Iris pigment epithelial cell (primary cell): ENCODE measurements at regions not wholly inside any gene's neighbourhood (a gene's known extent, or its start where the extent isn't known, plus 50 kb on each side); places are given as distances from the start of the nearest gene placed in this dataset.

Source experiments
- DNase-seq: peaks from one replicate; pipeline ENCODE4 v3.0.0-alpha.2; 2011; ENCODE audit warnings: low read depth

- no peak for DNase-seq
Observed at GRCh38 chr2:16817305-16818202, 151.9 kb upstream of the CYRIA start.

- no peak for DNase-seq
Observed at GRCh38 chr2:16816522-16816921, 150.9 kb upstream of the CYRIA start.

DNA sequence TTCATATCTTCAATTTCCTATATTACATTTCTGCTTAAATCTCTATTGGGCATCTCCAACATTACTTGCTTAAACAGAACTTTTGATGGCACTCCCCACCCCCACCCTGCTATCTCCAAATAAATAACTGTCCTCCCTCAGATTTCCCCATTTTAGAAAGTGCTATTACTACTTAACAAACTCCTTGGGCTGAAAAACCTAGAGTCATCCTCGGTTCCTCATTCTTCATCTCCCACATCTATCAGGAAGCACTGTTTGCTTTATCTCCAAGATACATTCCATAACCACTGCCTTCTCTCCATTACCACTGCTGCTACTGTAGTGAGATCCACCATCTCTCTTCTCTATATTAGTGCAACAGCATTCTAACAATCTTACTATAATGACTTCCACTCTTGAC, 150.4 kb upstream of the CYRIA start:
- DNase-seq: no peak

DNA sequence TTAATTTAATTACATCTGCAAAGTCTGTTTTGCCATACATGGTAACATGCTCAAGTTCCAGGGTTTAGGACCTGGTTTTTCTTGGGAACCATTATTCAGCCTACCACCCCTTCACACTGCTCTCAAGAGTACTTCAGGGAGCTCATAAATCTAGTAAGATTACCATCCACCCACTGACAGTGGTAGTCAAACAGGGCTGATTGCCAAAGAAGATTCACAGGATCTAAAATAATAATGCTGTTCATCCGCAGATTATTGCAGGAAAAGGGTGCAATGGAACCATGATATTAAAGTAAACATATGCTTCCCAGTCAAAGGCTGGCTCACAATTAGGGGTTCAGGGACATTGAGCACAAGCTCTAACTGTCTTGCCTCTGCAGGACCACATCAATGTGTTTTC, 148.0 kb upstream of the CYRIA start:
- DNase-seq: no peak

DNA sequence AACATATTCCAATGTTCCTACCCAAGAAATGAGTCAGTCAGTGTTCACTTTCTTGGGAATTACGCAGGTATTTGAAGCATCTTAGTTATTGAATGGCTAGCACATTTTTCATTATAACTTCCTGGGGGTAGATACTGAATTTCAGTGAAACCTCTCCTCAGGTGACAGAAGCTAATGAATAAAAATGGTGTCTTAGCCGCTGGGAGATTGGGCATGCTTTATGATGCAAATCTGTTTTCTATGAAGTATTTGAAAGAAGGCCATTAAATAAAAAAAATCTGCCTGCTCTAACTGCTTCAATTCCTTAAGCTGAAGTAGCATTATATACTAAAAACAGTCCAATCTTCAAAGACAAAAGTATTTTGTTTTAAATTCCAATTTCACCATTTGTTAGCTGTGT, 132.8 kb upstream of the CYRIA start:
- no peak for DNase-seq

DNA sequence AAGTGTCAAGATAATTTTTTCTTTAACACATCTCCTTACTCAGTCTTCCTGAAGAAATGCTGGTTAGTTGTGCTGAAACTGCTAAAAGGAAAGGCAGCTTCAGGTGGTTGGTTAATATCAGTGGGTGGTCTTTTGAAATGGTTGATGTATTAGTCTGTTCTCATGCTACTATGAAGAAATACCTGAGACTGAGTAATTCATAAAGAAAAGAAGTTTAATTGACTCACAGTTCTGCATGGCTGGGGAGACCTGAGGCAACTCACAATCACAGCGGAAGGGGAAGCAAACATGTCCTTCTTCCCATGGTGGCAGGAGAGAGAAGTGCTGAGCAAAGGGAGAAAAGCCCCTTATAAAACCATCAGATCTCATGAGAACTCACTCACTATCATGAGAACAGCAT, 125.9 kb upstream of the CYRIA start:
- DNase-seq: no peak

GRCh38 chr2:16785149-16785548, 119.5 kb upstream of the CYRIA start:
- no peak for DNase-seq

- no peak for DNase-seq
Observed at GRCh38 chr2:16784652-16785051, 119.0 kb upstream of the CYRIA start.

DNA sequence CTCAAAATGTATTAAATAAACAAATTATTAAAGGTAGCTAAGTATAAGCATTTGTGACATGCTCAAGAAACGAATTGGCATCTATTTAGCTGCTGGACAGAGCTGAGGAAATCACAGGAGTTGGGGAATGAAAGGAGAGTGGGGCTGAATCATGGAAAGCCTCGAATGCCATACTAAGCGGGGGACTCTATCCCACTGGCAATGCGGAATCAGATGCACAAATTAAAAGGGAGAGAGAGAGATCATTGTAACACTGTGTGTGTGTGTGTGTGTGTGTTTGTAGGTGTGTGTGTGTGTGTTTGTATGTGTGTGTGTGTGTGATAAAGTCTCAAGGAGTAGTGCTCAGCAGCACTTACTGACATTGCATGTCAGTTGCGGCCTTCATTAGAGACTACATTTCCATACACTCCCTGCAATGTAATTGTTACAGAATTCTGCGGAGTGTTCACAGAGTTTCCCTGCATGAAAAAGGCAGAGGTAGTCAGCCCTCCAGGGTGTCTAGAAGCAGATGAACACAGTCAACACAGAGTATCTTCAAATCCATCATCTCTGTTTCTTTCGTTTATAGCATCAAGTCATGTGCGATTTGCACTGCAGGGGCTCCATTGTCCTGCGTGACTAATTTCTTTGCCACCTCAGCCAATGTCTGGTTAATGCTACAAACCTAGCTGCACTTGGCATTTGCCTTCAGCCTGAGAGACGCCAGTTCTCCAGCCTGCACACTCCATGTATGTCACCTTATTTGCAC, 111.7 kb upstream of the CYRIA start:
- DNase-seq: no peak

- no peak for DNase-seq
Observed at GRCh38 chr2:16775899-16776231, 110.2 kb upstream of the CYRIA start.

DNA sequence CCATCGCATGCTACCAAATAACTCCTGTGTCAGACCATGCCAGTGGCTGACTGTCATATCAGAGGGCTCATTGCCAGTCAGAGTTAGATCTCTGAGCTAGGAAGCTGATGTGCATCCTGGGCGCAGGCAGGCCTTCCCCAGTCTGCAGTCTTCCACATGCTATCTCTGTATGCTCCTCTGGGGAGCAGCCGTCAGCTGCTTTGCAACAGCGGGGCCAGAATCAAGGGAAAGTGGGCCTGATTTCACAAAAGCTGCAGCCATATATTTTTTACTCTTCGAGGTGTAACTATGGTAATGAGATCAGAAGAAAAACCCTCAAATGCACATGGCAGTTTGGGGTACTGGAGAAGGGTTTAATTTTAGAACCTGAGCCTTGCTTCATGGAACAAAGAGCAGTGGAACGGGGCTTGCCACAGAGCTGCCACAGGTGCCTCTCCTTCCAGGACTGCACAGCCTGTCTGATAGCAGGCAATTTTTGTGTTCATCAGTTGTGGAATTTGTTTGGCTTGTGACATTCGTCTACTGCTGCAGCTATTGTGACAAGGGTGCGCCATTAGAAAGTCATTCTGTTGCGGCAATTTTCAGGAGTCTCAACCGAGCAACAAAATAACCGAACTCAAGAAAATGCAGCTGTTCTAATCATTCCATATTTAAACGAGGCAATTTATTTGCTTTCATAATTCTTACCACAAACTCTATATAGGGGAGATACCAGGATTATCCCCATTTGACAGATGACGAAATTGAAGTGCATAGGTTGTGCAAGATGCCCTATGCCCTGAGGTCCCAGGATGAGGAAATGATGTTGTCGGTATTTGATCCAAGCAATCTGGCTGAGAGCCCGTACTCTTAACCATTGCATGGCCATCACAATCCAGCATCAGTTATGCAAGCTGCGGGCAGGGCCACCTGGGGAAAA, 109.6 kb upstream of the CYRIA start:
- DNase-seq: peak; percentile 46

GRCh38 chr2:16774091-16774490, 108.5 kb upstream of the CYRIA start:
- peak; percentile 23 for DNase-seq

GRCh38 chr2:16773080-16773713, 107.6 kb upstream of the CYRIA start:
- DNase-seq: peak; percentile 59

DNA sequence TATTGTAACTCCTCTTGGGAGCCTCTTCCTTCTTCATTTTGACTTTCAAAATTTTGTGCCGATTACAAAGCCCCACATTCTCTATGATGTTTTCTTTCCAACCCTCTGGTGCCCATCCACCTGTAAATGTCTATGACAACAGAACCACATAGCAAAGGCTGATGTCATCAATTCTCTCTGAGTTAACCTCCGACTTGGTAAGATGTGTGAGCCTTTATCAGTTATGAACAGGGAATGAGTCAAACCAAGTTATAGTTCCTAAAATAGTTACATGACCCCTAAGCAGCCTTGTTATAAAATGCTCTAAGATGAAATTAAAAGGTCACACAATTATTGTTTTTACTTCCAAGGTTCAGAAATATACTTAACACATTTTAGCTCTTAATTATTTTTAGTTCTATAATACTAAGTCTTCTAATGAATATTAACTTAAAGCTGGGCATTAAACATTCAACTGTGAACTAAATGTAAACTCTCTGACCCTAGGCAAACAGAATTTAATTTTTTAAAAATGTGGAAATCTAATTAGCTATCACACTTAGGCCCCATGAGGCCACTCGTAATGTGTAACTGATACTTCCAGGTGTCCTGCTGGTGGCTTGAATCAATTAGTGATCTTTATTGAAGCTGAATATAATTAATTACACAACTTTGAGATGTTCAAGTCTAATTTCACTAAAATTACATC, 102.3 kb upstream of the CYRIA start:
- peak; percentile 10 for DNase-seq

GRCh38 chr2:16765356-16765755, 99.7 kb upstream of the CYRIA start:
- no peak for DNase-seq

- no peak for DNase-seq
Observed at GRCh38 chr2:16764487-16764886, 98.9 kb upstream of the CYRIA start.

- peak; percentile 10 for DNase-seq
Observed at GRCh38 chr2:16763493-16763899, 97.9 kb upstream of the CYRIA start.

- no peak for DNase-seq
Observed at GRCh38 chr2:16763056-16763455, 97.4 kb upstream of the CYRIA start.

- no peak for DNase-seq
Observed at GRCh38 chr2:16760426-16760825, 94.8 kb upstream of the CYRIA start.

DNA sequence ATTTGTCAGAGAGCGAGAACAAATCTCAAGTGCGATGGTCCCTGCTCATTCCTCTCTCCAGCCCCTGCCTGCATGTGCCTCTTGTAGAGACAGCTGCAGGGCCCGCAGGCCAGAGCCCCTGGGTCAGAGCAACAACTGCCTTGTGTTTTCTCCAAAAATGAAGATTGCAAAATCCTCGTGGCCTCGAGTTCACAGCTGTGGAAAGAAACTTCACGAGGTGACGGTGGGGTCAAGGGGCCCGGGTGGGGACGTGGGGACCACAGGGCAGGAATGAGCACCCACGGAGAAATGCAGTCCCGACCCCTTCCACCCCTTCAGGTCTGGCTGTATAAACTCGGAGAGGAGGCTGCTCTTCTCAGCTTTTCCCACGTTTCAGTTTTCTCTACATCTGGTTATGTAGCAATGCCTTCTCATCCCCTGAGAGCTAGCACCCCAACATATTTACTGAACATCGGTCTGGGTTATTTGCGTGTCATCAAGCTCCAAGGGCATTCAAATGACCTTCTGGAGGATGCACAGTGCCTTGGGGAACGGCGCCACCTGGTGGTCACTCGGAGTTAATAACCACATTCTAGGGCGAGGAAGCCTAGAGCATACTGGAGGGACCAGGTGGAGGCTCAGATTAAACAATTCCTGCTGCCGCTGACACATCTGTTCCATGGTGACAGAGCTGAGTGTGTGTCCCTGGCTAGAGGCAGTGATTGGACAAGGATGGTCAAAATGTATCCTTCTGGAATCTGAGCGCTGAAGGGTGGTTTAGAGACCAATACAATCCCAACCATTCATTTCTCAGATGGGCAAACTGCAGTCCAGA, 91.4 kb upstream of the CYRIA start:
- peak; percentile 63 for DNase-seq
